HT1080 (cell line): ENCODE measurements at regions not wholly inside any gene's neighbourhood (a gene's known extent, or its start where the extent isn't known, plus 50 kb on each side); places are given as distances from the start of the nearest gene placed in this dataset.
A peak's percentile ranks its signal among the peaks of the same experiment; 100 is the strongest.

Experiments used
- DNase-seq: peaks from one replicate; pipeline ENCODE4 v3.0.0-alpha.2; 2015; ENCODE audit warnings: low read depth

DNA sequence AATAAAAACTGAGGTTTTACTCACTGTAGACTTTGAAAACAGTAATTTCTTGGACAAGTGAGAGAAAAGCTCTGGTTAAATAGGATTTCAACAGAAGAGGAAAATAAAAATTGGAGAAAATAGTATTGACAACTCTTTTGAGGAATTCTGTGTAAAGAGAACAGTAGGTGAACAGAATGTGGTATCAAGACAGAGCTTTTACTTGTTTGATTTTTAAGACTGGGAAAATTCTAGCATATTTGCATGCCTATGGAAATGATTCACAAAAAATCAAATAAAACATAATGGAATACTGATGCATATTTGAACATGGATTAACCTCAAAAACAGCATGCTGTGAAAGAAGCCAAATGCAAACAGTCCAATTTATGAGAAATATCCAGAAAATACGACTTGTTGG is 504.6 kb downstream of the KCTD8 start:
- no peak for DNase-seq

DNA sequence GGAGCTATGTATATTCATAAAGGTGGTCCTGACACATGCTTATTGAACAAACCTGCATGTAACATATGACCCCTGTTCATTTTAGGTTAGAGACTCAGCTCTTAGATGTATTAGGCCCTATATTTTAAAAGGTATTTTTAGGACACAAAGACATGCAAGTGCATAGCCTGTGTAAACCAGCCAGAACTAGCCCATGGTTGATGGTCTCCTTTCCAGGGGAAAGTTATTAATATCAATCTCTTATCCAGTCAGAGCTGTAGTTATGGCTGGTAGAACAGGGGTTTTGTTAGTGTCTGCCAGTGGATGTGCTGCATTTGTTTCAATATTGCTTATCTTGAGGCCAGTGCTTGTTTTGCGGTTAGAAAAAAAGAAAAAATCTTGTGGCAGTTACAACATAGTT is 488.6 kb downstream of the KCTD8 start:
- DNase-seq: no peak

- no peak for DNase-seq
Observed at GRCh38 chr4:43968011-43968410, 480.6 kb downstream of the KCTD8 start.

DNA sequence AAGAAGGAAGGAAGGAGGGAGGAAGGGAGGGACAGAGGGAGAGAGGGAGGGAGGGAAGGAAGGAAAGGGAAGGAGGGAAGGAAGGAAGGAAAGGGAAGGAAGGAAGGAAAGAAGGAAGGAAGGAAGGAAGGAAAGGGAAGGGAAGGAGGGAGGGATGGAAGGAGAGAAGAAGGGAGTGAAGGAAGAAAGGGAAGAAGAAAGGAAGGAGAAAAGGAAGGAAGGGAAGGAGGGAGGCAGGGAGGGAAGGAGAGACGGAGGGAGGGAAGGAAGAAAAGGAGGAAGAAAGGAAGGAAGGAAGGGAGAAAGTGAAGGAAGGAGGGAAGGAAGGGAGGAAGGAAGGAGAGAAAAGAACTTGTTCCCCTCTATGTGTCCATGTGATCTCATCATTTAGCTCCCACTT is 465.0 kb downstream of the KCTD8 start:
- no peak for DNase-seq

- peak; percentile 3 for DNase-seq
Observed at GRCh38 chr4:43987331-43987944, 461.2 kb downstream of the KCTD8 start.

DNA sequence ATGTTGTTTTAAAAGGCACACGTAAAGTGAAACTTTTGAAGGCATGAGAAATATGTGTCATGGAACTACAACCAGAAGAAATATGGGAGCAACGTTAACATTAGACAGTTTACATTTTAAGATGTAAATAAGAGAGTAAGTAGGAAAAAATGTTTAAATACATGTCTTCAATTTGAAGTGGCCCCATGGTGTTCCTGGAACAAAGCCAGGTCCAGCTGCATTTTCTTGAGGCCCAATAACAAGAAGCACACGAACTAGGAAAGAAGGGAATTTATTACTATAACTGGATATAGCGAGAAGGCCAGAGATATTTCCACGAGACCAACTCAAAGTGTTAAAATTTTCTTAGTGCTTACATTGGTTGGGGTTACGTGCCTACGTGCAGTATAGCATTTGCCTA is 458.1 kb downstream of the KCTD8 start:
- DNase-seq: no peak

DNA sequence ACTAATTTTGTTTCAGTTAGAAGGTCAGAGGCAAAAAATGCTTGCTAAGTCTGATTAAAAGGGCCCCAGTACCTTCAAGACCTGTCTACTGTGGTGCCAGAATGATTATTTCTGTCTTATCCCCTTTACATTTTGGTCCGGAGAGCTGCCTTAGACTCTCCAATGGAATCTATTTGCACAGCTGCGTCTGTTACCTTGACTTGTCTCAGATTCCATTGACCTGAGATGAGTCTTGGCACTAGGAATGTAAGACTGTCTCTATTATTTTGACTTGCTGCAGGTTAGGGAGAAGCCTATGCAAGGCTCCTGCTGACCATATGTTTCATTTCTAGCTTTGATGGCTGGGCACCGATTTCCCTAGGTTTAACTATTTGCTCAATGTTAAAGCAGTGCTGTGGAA is 457.6 kb downstream of the KCTD8 start:
- DNase-seq: no peak

DNA sequence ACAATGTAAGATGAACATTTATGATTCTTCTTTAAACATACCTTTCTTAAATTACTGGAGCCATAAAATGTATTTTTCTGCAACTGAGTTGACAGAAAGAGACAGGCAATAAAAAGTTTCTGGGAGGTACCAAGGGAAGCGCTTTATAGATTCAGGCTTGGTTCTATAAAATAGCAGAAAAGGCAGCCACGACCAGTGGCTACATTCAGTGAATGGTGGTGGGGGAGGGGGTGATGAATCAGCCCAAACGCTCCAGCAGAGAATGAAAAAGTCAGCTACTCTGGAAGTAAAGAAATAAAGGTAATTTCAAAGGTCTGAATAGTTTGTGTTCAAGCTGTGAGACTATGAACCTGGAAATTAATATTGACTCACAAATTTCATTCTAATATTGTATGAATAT is 456.1 kb downstream of the KCTD8 start:
- peak; percentile 7 for DNase-seq

DNA sequence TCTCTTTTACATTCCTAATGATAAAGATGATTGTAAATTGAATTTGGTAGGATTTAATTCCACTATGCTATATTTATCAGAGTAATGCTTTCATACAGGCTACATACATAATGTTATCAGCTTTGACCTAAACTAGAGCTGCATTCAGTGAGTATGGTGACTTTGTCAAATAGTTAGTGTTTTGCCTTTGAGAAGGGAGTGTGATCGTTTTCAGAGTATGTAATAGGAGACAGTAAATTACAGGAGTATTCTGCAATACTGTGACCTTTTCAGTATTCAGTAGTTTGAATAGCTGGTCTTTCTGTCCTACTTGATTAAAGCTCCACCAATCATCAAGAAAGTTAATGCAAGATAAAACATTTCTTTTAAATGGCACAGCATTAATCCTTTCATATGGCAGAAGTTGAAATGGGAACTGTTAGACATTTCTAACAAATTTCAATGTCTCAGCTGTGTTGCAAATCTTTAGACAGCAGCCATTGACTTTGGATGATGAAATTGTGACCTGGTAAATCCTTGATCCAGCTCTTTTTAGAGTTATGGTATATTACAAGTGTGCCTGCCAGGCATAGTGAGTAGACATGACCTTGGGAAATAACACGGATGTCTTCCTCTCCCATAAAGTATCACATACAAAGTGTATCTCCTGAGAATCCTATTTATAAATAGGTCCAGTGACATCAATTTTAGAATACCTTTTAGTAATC is 455.3 kb downstream of the KCTD8 start:
- no peak for DNase-seq

- DNase-seq: no peak
Observed at GRCh38 chr4:43999669-44000068, 448.9 kb downstream of the KCTD8 start.

- no peak for DNase-seq
Observed at GRCh38 chr4:44002368-44002767, 446.2 kb downstream of the KCTD8 start.

DNA sequence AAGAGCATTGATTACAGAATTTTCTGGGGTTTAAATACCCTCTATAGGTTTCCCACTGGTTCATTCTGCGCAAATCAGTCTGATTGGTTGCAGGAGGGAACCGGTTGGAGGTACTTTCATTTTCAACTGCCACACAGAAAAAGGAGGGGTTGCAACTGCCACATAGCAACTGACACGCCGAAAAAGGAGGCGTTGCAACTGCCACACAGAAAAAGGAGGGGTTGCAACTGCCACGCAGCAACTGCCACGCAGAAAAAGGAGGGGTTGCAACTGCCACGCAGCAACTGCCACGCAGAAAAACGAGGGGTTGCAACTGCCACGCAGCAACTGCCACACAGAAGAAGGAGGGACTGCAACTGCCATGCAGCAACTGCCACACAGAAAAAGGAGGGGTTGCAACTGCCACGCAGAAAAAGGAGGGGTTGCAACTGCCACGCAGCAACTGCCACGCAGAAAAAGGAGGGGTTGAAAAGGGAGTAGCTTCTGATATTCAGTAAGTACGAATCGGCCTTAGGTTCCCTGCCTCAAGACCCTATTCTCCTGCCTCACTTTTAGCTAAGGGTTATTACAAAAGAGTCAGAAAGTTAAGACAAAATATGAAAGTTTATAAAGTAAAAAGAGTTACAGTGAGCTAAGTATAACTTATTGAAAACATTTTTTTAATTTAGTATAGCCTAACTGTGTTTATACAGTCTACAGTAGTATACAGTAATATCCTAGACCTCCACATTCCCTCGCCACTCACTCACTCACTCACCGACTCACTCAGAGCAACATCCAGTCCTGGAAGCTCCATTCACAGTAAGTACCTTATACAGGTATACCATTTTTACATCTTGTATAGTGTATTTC is 431.8 kb downstream of the KCTD8 start:
- peak; percentile 64 for DNase-seq

DNA sequence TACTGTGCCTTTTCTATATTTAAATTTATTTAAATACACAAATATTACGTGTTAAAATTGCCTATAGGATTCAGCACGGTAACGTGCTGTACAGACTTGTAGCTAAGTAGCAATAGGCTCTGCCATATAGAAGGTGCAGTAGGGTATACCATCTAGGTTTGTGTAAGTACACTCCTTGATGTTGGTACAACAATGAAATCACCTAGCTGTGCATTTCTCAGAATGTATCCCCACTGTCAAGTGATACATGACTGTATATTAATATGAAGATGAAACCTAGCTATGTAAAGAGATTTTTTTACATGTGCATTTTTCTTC is 431.2 kb downstream of the KCTD8 start:
- DNase-seq: no peak

DNA sequence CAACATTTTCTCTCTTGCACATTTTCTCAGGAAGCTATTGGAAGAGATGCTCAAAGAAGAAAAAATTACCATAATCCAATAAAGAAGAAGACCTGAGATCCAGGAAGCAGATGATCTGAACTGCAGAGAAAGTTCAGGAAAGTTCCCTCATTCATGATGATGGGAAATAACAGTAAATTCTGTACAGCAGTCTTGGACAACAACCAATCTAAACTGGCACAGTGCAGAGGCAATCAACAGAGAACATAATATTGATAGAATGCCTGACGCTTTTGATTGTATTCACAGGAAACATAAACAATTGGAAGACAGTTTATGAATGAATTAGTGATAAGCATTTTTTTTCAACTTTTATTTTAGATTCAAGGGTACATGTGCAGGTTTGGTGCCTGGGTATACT is 428.9 kb downstream of the KCTD8 start:
- no peak for DNase-seq

DNA sequence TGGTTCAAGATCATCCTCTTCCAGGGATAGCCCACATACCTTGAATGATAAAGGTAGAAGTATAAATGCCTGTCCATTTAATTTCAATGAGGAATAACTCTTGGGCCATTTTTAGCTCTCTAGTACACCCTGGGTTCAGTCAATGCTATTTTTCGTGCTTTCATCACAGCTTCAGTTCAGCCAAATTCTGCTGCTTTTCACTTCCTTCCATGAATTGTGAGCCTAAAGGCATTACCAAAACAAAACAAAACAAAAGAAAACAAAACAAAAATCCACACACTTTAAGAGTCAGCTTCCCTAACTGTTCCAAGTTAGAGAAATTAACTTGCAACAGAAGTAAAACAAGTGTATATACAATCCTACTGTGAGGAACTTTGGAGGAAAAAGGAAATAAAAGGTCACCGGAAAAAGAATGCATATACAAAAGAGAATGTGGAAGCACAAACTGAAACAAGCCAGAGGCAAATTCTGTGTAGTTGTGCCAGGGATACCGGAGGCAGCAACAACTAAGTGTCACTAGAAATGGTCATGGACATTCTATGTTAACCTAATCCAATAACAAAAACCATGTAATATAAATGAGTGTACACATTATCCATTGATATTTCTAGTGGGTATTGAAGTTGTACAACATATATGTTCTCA is 423.1 kb downstream of the KCTD8 start:
- DNase-seq: no peak

- no peak for DNase-seq
Observed at GRCh38 chr4:44038811-44039210, 409.8 kb downstream of the KCTD8 start.

- no peak for DNase-seq
Observed at GRCh38 chr4:44046491-44046890, 402.1 kb downstream of the KCTD8 start.

DNA sequence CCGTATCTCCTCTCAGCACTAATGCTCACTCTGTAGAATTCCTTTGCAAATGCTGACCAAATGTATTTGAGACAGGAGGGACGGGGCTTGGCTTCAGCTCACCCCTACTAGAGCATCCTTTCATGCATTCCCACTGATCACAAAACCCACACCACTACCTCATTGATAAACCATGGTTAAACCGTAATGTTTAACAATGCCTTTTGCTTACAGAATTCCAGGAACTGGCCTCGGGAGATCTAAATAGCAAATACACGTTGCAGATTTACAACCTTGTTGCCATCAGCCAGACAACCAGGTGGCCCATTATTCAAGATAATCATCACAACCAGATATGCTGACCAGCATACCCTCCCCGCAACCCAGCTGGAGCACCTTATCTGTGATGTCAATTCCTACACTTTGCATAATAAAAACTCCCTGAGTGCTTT is 391.9 kb downstream of the KCTD8 start:
- no peak for DNase-seq

- DNase-seq: no peak
Observed at GRCh38 chr4:44070843-44071242, 377.8 kb downstream of the KCTD8 start.

GRCh38 chr4:44071959-44072955 is 376.4 kb downstream of the KCTD8 start:
- no peak for DNase-seq

DNA sequence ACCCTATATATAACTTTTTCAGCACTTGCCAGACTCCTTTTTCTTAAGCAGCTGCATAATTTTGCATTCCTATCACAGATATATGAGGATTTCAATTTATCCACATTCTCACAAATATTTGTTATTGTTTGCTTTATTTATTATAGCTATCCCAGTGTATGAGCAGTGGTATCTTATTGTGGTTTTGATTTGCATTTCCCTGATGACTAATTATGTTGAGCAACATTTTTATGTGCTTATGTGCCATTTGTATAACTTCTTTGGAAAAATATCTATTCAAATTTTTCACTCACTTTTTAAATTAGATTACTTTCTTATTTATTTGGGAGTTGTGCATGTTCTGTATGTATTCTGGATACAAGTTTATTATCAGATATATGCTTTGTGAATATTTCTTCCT is 361.9 kb downstream of the KCTD8 start:
- no peak for DNase-seq
